Astrocyte of the spinal cord (primary cell): ENCODE measurements at regions not wholly inside any gene's neighbourhood (a gene's known extent, or its start where the extent isn't known, plus 50 kb on each side); places are given as distances from the start of the nearest gene placed in this dataset.

Experiments used
- DNase-seq: peaks from one replicate; pipeline ENCODE4 v3.0.0; 2011; ENCODE audit warnings: low read depth, low spot score
- H3K4me3 ChIP-seq: 2 replicates; pipeline ENCODE4 v1.5.1; 2011; ENCODE audit warnings: low read depth, mild to moderate bottlenecking, low read length, moderate library complexity
- CTCF ChIP-seq: IDR thresholded peaks from 2 replicates; pipeline ENCODE4 v1.5.1; 2012; ENCODE audit warnings: low read depth, mild to moderate bottlenecking, low read length, inconsistent platforms
- in situ Hi-C: cut with HindIII; loops from 2 replicates; pipeline ENCODE4 v1.10.0; 2017; ENCODE audit warnings: low sequenced_read_pairs

- TF ChIP-seq CTCF, result no peak
- no peak for DNase-seq
Observed at GRCh38 chr1:157245823-157246222, 107.6 kb upstream of the ETV3 start.

GRCh38 chr1:157241185-157241538, 103.0 kb upstream of the ETV3 start:
- in situ Hi-C loops, result no loop called here

More at GRCh38 chr1:157245823-157246222, 107.6 kb upstream of the ETV3 start:
- H3K4me3 ChIP-seq, result no peak overlapping the region
- in situ Hi-C loops, result no loop called here

GRCh38 chr1:157240495-157241184, 102.4 kb upstream of the ETV3 start:
- DNase-seq, result no peak
- H3K4me3 ChIP-seq, result no peak overlapping the region
- no peak for TF ChIP-seq CTCF
- in situ Hi-C loops, result no loop called here

More at GRCh38 chr1:157241185-157241538, 103.0 kb upstream of the ETV3 start:
- no peak for DNase-seq
- H3K4me3 ChIP-seq, result no peak overlapping the region
- TF ChIP-seq CTCF, result no peak

DNA sequence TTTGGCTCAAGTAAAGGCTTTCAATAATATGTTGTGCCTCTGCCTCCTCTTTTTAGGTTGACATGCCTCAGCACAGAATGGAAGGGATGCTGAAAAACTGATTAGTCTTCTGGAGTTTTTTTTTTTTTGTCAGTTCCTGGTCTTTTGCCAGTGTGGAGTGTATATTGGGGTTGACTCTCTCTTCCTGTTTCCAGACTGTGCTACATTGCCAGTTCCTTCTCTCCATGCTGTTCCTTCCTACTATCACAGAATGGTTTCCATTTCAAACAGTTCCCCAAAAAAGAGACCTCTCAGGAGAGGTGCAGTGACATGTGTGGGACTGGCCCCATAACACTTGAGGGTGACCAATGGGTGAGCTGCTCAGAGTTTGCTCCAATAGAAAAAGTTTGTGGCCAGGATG, 101.7 kb upstream of the ETV3 start:
- H3K4me3 ChIP-seq, result no peak overlapping the region
- TF ChIP-seq CTCF, result no peak
- in situ Hi-C loops, result no loop called here
- DNase-seq, result no peak

- H3K4me3 ChIP-seq, result no peak overlapping the region
- no peak for TF ChIP-seq CTCF
- DNase-seq, result no peak
- in situ Hi-C loops, result no loop called here
Observed at GRCh38 chr1:157238585-157238984, 100.4 kb upstream of the ETV3 start.

DNA sequence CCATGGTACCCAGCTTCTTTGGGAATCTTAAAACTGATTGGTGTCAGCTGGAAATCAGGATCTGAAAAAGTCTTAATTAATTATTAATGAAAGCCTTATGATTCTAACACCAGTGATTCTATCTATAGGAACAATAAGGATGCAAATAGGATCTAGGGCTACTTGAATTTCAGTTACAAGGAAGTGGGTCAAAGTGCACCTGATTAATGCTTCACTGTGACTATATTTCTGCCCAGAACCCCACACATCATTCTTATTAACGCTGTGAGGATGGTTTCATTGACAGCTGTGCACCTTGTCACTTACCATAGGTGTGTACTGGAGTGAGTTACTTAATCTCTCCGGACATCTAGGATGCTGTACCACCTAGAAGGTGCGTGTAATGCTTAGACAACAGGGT, 99.8 kb upstream of the ETV3 start:
- TF ChIP-seq CTCF, result no peak
- in situ Hi-C loops, result no loop called here

DNA sequence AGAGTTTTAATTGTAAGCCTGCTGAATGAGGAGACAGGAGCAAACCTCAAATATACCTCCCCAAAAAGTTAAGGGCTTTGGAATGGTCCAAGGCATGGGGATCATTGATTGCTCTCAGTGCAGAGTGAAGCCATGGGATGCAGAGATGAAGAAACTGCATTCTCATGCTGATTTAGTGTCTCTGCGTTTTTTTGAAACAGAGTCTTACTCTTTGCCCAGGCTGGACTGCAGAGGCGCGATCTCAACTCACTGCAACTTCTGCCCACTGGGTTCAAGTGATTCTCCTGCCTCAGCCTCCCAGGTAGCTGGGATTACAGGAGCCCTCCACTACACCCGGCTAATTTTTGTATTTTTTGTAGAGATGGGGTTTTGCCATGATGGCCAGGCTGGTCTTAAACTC, 99.3 kb upstream of the ETV3 start:
- no peak for TF ChIP-seq CTCF
- in situ Hi-C loops, result no loop called here
- H3K4me3 ChIP-seq, result no peak overlapping the region
- DNase-seq, result no peak

More for the DNA sequence above, 99.8 kb upstream of the ETV3 start:
- no peak for DNase-seq
- H3K4me3 ChIP-seq, result no peak overlapping the region
